Cerebellar nuclear complex (tissue), 1 donor: ENCODE measurements at regions not wholly inside any gene's neighbourhood (a gene's known extent, or its start where the extent isn't known, plus 50 kb on each side); places are given as distances from the start of the nearest gene placed in this dataset.
A peak's percentile ranks its signal among the peaks of the same experiment; 100 is the strongest.

ENCODE experiments used
- DNase-seq, 2 experiments: peaks; one replicate each; lab custom pipeline; 2025; lab: John Stamatoyannopoulos, UW

- no peak for DNase-seq
Observed at GRCh38 chr9:118183576-118183975, 479.4 kb downstream of the TLR4 start.

- no peak for DNase-seq
Observed at GRCh38 chr9:118187408-118187807, 483.2 kb downstream of the TLR4 start.

- no peak for DNase-seq
Observed at GRCh38 chr9:118189615-118190014, 485.4 kb downstream of the TLR4 start.

- no peak for DNase-seq
Observed at GRCh38 chr9:118192807-118193206, 488.6 kb downstream of the TLR4 start.

- DNase-seq, result peak; percentile 97 to 99
Observed at GRCh38 chr9:118209343-118209742, 505.1 kb downstream of the TLR4 start.

GRCh38 chr9:118215549-118215948, 511.3 kb downstream of the TLR4 start:
- no peak for DNase-seq

GRCh38 chr9:118222375-118222774, 518.2 kb downstream of the TLR4 start:
- DNase-seq, result no peak

GRCh38 chr9:118223111-118223510, 518.9 kb downstream of the TLR4 start:
- no peak for DNase-seq

GRCh38 chr9:118230329-118230728, 526.1 kb downstream of the TLR4 start:
- DNase-seq, result no peak

- no peak for DNase-seq
Observed at GRCh38 chr9:118236625-118237024, 532.4 kb downstream of the TLR4 start.

GRCh38 chr9:118238139-118238538, 533.9 kb downstream of the TLR4 start:
- no peak for DNase-seq

GRCh38 chr9:118252027-118252426, 547.8 kb downstream of the TLR4 start:
- DNase-seq, result no peak

GRCh38 chr9:118262191-118262590, 558.0 kb downstream of the TLR4 start:
- peak in 1 of 2 experiments; percentile 45 for DNase-seq

GRCh38 chr9:118263949-118264348, 559.7 kb downstream of the TLR4 start:
- DNase-seq, result no peak

- DNase-seq, result no peak
Observed at GRCh38 chr9:118268046-118268445, 563.8 kb downstream of the TLR4 start.

GRCh38 chr9:118269623-118270022, 565.4 kb downstream of the TLR4 start:
- no peak for DNase-seq

GRCh38 chr9:118271331-118271730, 567.1 kb downstream of the TLR4 start:
- no peak for DNase-seq

GRCh38 chr9:118271936-118272335, 567.7 kb downstream of the TLR4 start:
- no peak for DNase-seq

- no peak for DNase-seq
Observed at GRCh38 chr9:118273048-118273447, 568.8 kb downstream of the TLR4 start.

- no peak for DNase-seq
Observed at GRCh38 chr9:118276784-118277183, 572.6 kb downstream of the TLR4 start.

GRCh38 chr9:118281772-118282171, 577.6 kb downstream of the TLR4 start:
- DNase-seq, result peak; percentile 92 to 94

GRCh38 chr9:118283488-118283887, 579.3 kb downstream of the TLR4 start:
- no peak for DNase-seq

- DNase-seq, result no peak
Observed at GRCh38 chr9:118290116-118290515, 585.9 kb downstream of the TLR4 start.

- DNase-seq, result no peak
Observed at GRCh38 chr9:118295413-118295812, 591.2 kb downstream of the TLR4 start.

- DNase-seq, result no peak
Observed at GRCh38 chr9:118302721-118303120, 598.5 kb downstream of the TLR4 start.
